Fibroblast of lung (primary cell): ENCODE measurements at regions not wholly inside any gene's neighbourhood (a gene's known extent, or its start where the extent isn't known, plus 50 kb on each side); places are given as distances from the start of the nearest gene placed in this dataset.
"Not testable (repeated sequence)": the region's sequence is repeated elsewhere in the genome, so short reads cannot be mapped to it uniquely, and the experiment has no call there.

ENCODE experiments used
- DNase-seq, 2 donors: peaks; one replicate each; pipeline versions ENCODE4 v3.0.0 to v3.0.0-alpha.2; 2010; ENCODE audit warnings: low read depth in 2 of 2
- H2AFZ ChIP-seq: 2 replicates; pipeline ENCODE4 v1.5.1; 2012; ENCODE audit warnings: low read length, control low read depth, inconsistent platforms
- H3K27ac ChIP-seq: 2 replicates; pipeline ENCODE4 v1.5.1; 2011; ENCODE audit warnings: low read length, control low read depth; ENCODE audit not compliant: insufficient read depth
- H3K27me3 ChIP-seq: 2 replicates; pipeline ENCODE4 v1.5.1; 2011; ENCODE audit warnings: mild to moderate bottlenecking, low read length; ENCODE audit not compliant: control insufficient read depth, insufficient read depth
- H3K36me3 ChIP-seq: 2 replicates; pipeline ENCODE4 v1.5.1; 2011; ENCODE audit warnings: low read length; ENCODE audit not compliant: control insufficient read depth, insufficient read depth
- H3K4me1 ChIP-seq: 2 replicates; pipeline ENCODE4 v1.5.1; 2011; ENCODE audit warnings: low read length; ENCODE audit not compliant: control insufficient read depth, insufficient read depth; ENCODE audit errors: extremely low read depth
- H3K4me2 ChIP-seq: 2 replicates; pipeline ENCODE4 v1.5.1; 2011; ENCODE audit warnings: low read length, control low read depth; ENCODE audit not compliant: insufficient read depth; ENCODE audit errors: extremely low read depth
- H3K4me3 ChIP-seq, 4 experiments: fragments of 200-600 bp in 1 of 4; sonication (generic) in 1 of 4; replicated peaks in 1 of 4; 2 replicates each; pipeline ENCODE4 v1.5.1; 2011 to 2016; ENCODE audit warnings: low read length in 4 of 4, low read depth in 3 of 4, mild to moderate bottlenecking in 3 of 4, control low read depth in 2 of 4, inconsistent platforms in 1 of 4, mixed read lengths in 1 of 4; ENCODE audit not compliant: insufficient read depth in 1 of 4; ENCODE audit errors: control extremely low read depth in 1 of 4
- H3K79me2 ChIP-seq: 2 replicates; pipeline ENCODE4 v1.5.1; 2012; ENCODE audit warnings: mild to moderate bottlenecking, low read length, inconsistent platforms; ENCODE audit not compliant: control insufficient read depth, insufficient read depth
- H3K9ac ChIP-seq: 2 replicates; pipeline ENCODE4 v1.5.1; 2011; ENCODE audit warnings: mild to moderate bottlenecking, low read length, control low read depth; ENCODE audit not compliant: insufficient read depth
- H3K9me3 ChIP-seq: 2 replicates; pipeline ENCODE4 v1.5.1; 2012; ENCODE audit warnings: low read depth, low read length; ENCODE audit not compliant: control insufficient read depth, insufficient read depth
- H4K20me1 ChIP-seq: 2 replicates; pipeline ENCODE4 v1.5.1; 2011; ENCODE audit warnings: low read length; ENCODE audit not compliant: control insufficient read depth, insufficient read depth; ENCODE audit errors: extremely low read depth
- CTCF ChIP-seq, 2 donors: IDR thresholded peaks in 1 of 2; conservative IDR thresholded peaks in 1 of 2; 1 replicate in 1 of 2; 2 replicates in 1 of 2; pipeline ENCODE4 v1.5.1; 2011 to 2012; ENCODE audit warnings: low read length in 2 of 2, control low read depth in 1 of 2, inconsistent platforms in 1 of 2, low read depth in 1 of 2, mild to moderate bottlenecking in 1 of 2
- EZH2 ChIP-seq: IDR thresholded peaks from 2 replicates; pipeline ENCODE4 v1.5.1; 2012; ENCODE audit warnings: low read length, control low read depth, mild to moderate bottlenecking; ENCODE audit errors: missing control alignments

GRCh38 chr6:26749759-26750126 is 90.2 kb upstream of the ZNF322 start:
- not testable (repeated sequence) for H3K27me3 ChIP-seq, DNase-seq, H4K20me1 ChIP-seq, H3K27ac ChIP-seq, H3K4me2 ChIP-seq, H3K79me2 ChIP-seq, H3K4me3 ChIP-seq, H3K9me3 ChIP-seq, H2AFZ ChIP-seq, H3K9ac ChIP-seq, H3K36me3 ChIP-seq, H3K4me1 ChIP-seq

GRCh38 chr6:26754212-26754611 is 94.7 kb upstream of the ZNF322 start:
- no peak overlapping the region for H3K4me3 ChIP-seq
- TF ChIP-seq EZH2 (no peak), CTCF (conservative IDR thresholded peaks at IDR 0.05 in 1 of 2, IDR thresholded peaks at IDR 0.05 in 1 of 2; ENCODE audit: low read depth in 1 of 2, low read length in 2 of 2) (no peak)
- no peak overlapping the region for H3K4me2 ChIP-seq
- H2AFZ ChIP-seq: no peak overlapping the region
- no peaks in the 10 kb centered on the region for H4K20me1 ChIP-seq
- no peaks in the 10 kb centered on the region for H3K9me3 ChIP-seq
- no peak overlapping the region for H3K27ac ChIP-seq
- no peak for DNase-seq
- no peak overlapping the region for H3K9ac ChIP-seq
- H3K79me2 ChIP-seq: no peaks in the 10 kb centered on the region
- H3K27me3 ChIP-seq: no peaks in the 10 kb centered on the region
- H3K4me1 ChIP-seq: no peaks in the 10 kb centered on the region
- H3K36me3 ChIP-seq: no peaks in the 10 kb centered on the region

GRCh38 chr6:26754801-26755200 is 95.3 kb upstream of the ZNF322 start:
- peak overlapping the region in 1 of 4 experiments; percentile 14 for H3K4me3 ChIP-seq
- not testable (repeated sequence) for DNase-seq, H3K4me2 ChIP-seq

GRCh38 chr6:26756067-26756805 is 96.7 kb upstream of the ZNF322 start:
- H2AFZ ChIP-seq, H3K4me1 ChIP-seq, H3K27me3 ChIP-seq, H3K36me3 ChIP-seq, H3K27ac ChIP-seq, H4K20me1 ChIP-seq, H3K79me2 ChIP-seq, H3K9me3 ChIP-seq, H3K9ac ChIP-seq: not testable (repeated sequence)
- H3K4me3 ChIP-seq: peak overlapping the region in 2 of 4 experiments; percentile 11 to 28
- DNase-seq: peak; percentile 34 to 44
- peak overlapping the region; percentile 25 for H3K4me2 ChIP-seq

More at GRCh38 chr6:26754801-26755200, 95.3 kb upstream of the ZNF322 start:
- H3K4me1 ChIP-seq, H3K79me2 ChIP-seq, H3K9me3 ChIP-seq, H3K27ac ChIP-seq, H3K36me3 ChIP-seq, H2AFZ ChIP-seq, H3K9ac ChIP-seq, H3K27me3 ChIP-seq, H4K20me1 ChIP-seq: not testable (repeated sequence)

GRCh38 chr6:26766203-26766902 is 106.8 kb upstream of the ZNF322 start:
- not testable (repeated sequence) for H3K36me3 ChIP-seq, H3K4me3 ChIP-seq, H3K9me3 ChIP-seq, H3K4me2 ChIP-seq, DNase-seq, H2AFZ ChIP-seq, H3K9ac ChIP-seq, H3K27ac ChIP-seq, H3K27me3 ChIP-seq, H4K20me1 ChIP-seq, H3K79me2 ChIP-seq, H3K4me1 ChIP-seq
